HCT116 (cell line): ENCODE measurements at regions not wholly inside any gene's neighbourhood (a gene's known extent, or its start where the extent isn't known, plus 50 kb on each side); places are given as distances from the start of the nearest gene placed in this dataset.

Experiments used
- ATAC-seq: fragments of 200-7000 bp; cut with Tn5 transposase; 2 replicates; pipeline ENCODE4 v1.9.1; 2020; ENCODE audit warnings: mild to moderate bottlenecking, moderate library complexity
- BruUV-seq: library from RNA; stranded (reverse); fragments of 400-500 nt; replicated peaks from 2 replicates; lab custom pipeline; 2021; lab: Mats Ljungman, UMichigan
- CTCF ChIA-PET: fragments of 300-600 bp; sonication (Branson Sonifier 250); formaldehyde crosslinking; loops from one replicate; lab custom pipeline; 2021; ENCODE audit warnings: antibody characterized with exemption; lab: Charles Lee
- POLR2A ChIA-PET: fragments of 300-600, 350-600 bp; sonication (Branson Sonifier 250); formaldehyde crosslinking; loops from one replicate; lab custom pipeline; 2021; ENCODE audit warnings: antibody characterized with exemption; lab: Charles Lee
- RAD21 ChIA-PET, 2 experiments: fragments of 300-600 bp; sonication (Branson Sonifier 250); formaldehyde crosslinking; loops; one replicate each; lab custom pipeline; 2023; ENCODE audit warnings: low total read pairs in 2 of 2; ENCODE audit not compliant: uncharacterized antibody in 2 of 2, unreplicated experiment in 2 of 2, low non-redundant PET in 1 of 2; lab: Charles Lee
- DNase-seq: peaks from one replicate; pipeline ENCODE4 v3.0.0-alpha.2; 2010; ENCODE audit warnings: low read depth, low spot score
- H2AFZ ChIP-seq: fragments of 200-600 bp; shearing (Covaris generic), sonication (generic); 2 replicates; pipeline ENCODE4 v1.6.1; 2017; ENCODE audit warnings: low read depth, mixed run types, mixed read lengths, antibody characterized with exemption, low read length; ENCODE audit not compliant: poor library complexity, severe bottlenecking
- H3K27ac ChIP-seq: 2 replicates; pipeline ENCODE4 v1.5.1; 2012; ENCODE audit warnings: low read depth, low read length
- H3K27me3 ChIP-seq: fragments of 200-600 bp; sonication (generic); 2 replicates; pipeline ENCODE4 v1.6.1; 2016; ENCODE audit warnings: mixed run types, low read length, mixed read lengths; ENCODE audit not compliant: insufficient read depth
- H3K36me3 ChIP-seq, 2 experiments: fragments of 200-500 bp in 1 of 2; fragments of 200-600 bp in 1 of 2; sonication (Bioruptor generic) in 1 of 2; sonication (generic) in 1 of 2; 2 replicates each; pipeline versions ENCODE4 v1.5.1 to v1.6.1; 2014 to 2016; ENCODE audit warnings: low read length in 2 of 2, inconsistent platforms in 1 of 2, mixed read lengths in 1 of 2, mixed run types in 1 of 2; ENCODE audit not compliant: insufficient read depth in 2 of 2, control insufficient read depth in 1 of 2
- H3K4me1 ChIP-seq, 2 experiments: fragments of 200-600 bp in 1 of 2; sonication (generic) in 1 of 2; 2 replicates each; pipeline versions ENCODE4 v1.5.1 to v1.6.1; 2012 to 2017; ENCODE audit warnings: low read length in 2 of 2, inconsistent platforms in 1 of 2, mild to moderate bottlenecking in 1 of 2, mixed read lengths in 1 of 2, mixed run types in 1 of 2, moderate library complexity in 1 of 2; ENCODE audit not compliant: insufficient read depth in 2 of 2, control insufficient read depth in 1 of 2
- H3K4me2 ChIP-seq: fragments of 200-600 bp; sonication (generic); 2 replicates; pipeline ENCODE4 v1.6.1; 2017; ENCODE audit warnings: mixed run types, low read length, mixed read lengths
- H3K4me3 ChIP-seq, 2 experiments: fragments of 200-600 bp in 1 of 2; sonication (generic) in 1 of 2; replicated peaks in 1 of 2; 2 replicates each; pipeline ENCODE4 v1.5.1; 2011 to 2016; ENCODE audit warnings: low read length in 2 of 2, control low read depth in 1 of 2, low read depth in 1 of 2, mild to moderate bottlenecking in 1 of 2, mixed read lengths in 1 of 2, mixed run types in 1 of 2
- H3K79me2 ChIP-seq: fragments of 200-600 bp; sonication (generic); 2 replicates; pipeline ENCODE4 v1.6.1; 2017; ENCODE audit warnings: mild to moderate bottlenecking, mixed run types, low read length, moderate library complexity, mixed read lengths; ENCODE audit not compliant: insufficient read depth
- H3K9ac ChIP-seq: fragments of 200-600 bp; sonication (generic); 2 replicates; pipeline ENCODE4 v1.6.1; 2016; ENCODE audit warnings: low read length, mixed read lengths
- H3K9me2 ChIP-seq: fragments of 200-600 bp; sonication (generic), shearing (Covaris generic); 2 replicates; pipeline ENCODE4 v1.6.1; 2017; ENCODE audit warnings: mixed run types, mild to moderate bottlenecking, moderate library complexity; ENCODE audit not compliant: insufficient read depth
- H3K9me3 ChIP-seq, 2 experiments: fragments of 200-500 bp in 1 of 2; fragments of 200-600 bp in 1 of 2; sonication (Bioruptor generic) in 1 of 2; sonication (generic) in 1 of 2; 2 replicates each; pipeline ENCODE4 v1.6.1; 2014 to 2017; ENCODE audit warnings: low read length in 2 of 2, mixed read lengths in 2 of 2, inconsistent platforms in 1 of 2, low read depth in 1 of 2, mild to moderate bottlenecking in 1 of 2, mixed run types in 1 of 2, moderate library complexity in 1 of 2; ENCODE audit not compliant: control insufficient read depth in 1 of 2, insufficient read depth in 1 of 2
- H4K20me1 ChIP-seq: fragments of 200-600 bp; sonication (generic), shearing (Covaris generic); 2 replicates; pipeline ENCODE4 v1.6.1; 2017; ENCODE audit warnings: mixed run types, mild to moderate bottlenecking, moderate library complexity; ENCODE audit not compliant: insufficient read depth
- CBX3 ChIP-seq: IDR thresholded peaks from 2 replicates; pipeline ENCODE4 v1.6.1; 2012; ENCODE audit warnings: low read depth
- CEBPB ChIP-seq: IDR thresholded peaks from 2 replicates; pipeline ENCODE4 v1.6.1; 2012; ENCODE audit warnings: low read depth
- CTCF ChIP-seq, 3 experiments: fragments of 200-600 bp in 1 of 3; sonication (generic) in 1 of 3; IDR thresholded peaks in 2 of 3; conservative IDR thresholded peaks in 1 of 3; 2 replicates each; pipeline ENCODE4 v1.5.1; 2012 to 2017; ENCODE audit warnings: low read depth in 2 of 3, low read length in 2 of 3, antibody characterized with exemption in 1 of 3, borderline replicate concordance in 1 of 3, control low read depth in 1 of 3, mild to moderate bottlenecking in 1 of 3, mixed read lengths in 1 of 3, mixed run types in 1 of 3, moderate library complexity in 1 of 3; ENCODE audit not compliant: insufficient read depth in 1 of 3
- EGR1 ChIP-seq: IDR thresholded peaks from 2 replicates; pipeline ENCODE4 v1.6.1; 2012; ENCODE audit warnings: low read depth
- EZH2 ChIP-seq: fragments of 200-600 bp; sonication (generic); IDR thresholded peaks from 2 replicates; pipeline ENCODE4 v1.6.1; 2017; ENCODE audit warnings: antibody characterized with exemption, mixed run types
- EZH2phosphoT487 ChIP-seq: fragments of 200-600 bp; IDR thresholded peaks from 2 replicates; pipeline ENCODE4 v1.6.1; 2018; ENCODE audit warnings: antibody characterized with exemption, borderline replicate concordance
- FOSL1 ChIP-seq: IDR thresholded peaks from 2 replicates; pipeline ENCODE4 v1.6.1; 2012; ENCODE audit warnings: low read depth
- MAX ChIP-seq: IDR thresholded peaks from 2 replicates; pipeline ENCODE4 v1.6.1; 2012
- POLR2A ChIP-seq: IDR thresholded peaks from 2 replicates; pipeline ENCODE4 v1.7.0; 2011; ENCODE audit warnings: borderline replicate concordance; ENCODE audit not compliant: insufficient read depth, insufficient read length; ENCODE audit errors: extremely low read depth
- SIN3A ChIP-seq: IDR thresholded peaks from 2 replicates; pipeline ENCODE4 v1.6.1; 2012; ENCODE audit warnings: low read depth
- SRF ChIP-seq: IDR thresholded peaks from 2 replicates; pipeline ENCODE4 v1.6.1; 2012; ENCODE audit warnings: low read depth
- ZFX ChIP-seq: fragments of 450-650 bp; IDR thresholded peaks from 2 replicates; pipeline ENCODE4 v1.6.1; 2017
- intact Hi-C: fragments of 100-400 bp; cut with micrococcal nuclease; formaldehyde crosslinking; loops from 2 replicates; pipeline ENCODE4 v1.10.0; 2022

- TF ChIP-seq CTCF (IDR thresholded peaks at IDR 0.05 in 2 of 3, conservative IDR thresholded peaks at IDR 0.05 in 1 of 3; ENCODE audit: borderline replicate concordance in 1 of 3, insufficient read depth in 1 of 3, low read depth in 2 of 3, low read length in 2 of 3) (no peak), EGR1 (no peak), EZH2phosphoT487 (no peak), CBX3 (no peak), ZFX (no peak), FOSL1 (no peak), SRF (no peak), POLR2A (no peak), CEBPB (no peak), EZH2 (no peak), MAX (no peak)
These were observed 319.4 kb downstream of the VRK1 start (continued) for GRCh38 chr14:97116546-97116945.

GRCh38 chr14:97117693-97118092 lies 320.5 kb downstream of the VRK1 start:
- H3K4me3 ChIP-seq, result no peak overlapping the region
- no TSS peak for BruUV-seq
- H3K9ac ChIP-seq, result no peak overlapping the region
- no peak for DNase-seq
- CTCF ChIA-PET, result interaction anchor here (1.6 kb wide), 1 partner anchor 10 kb away, joined by 5 read pairs; no protein-coding TSS in a partner anchor
- TF ChIP-seq SIN3A, result no peak
- no peak for TF ChIP-seq POLR2A
- TF ChIP-seq, all 23 proteins: peak for 0
- no peaks in the 10 kb centered on the region for H4K20me1 ChIP-seq
- H3K4me1 ChIP-seq, result peaks cover 2 to 43% of the 10 kb centered on the region in 2 experiments; a peak in 3 of 4 replicates
- no peaks in the 10 kb centered on the region for H3K9me2 ChIP-seq
- no peaks in the 10 kb centered on the region for H3K79me2 ChIP-seq
- H2AFZ ChIP-seq, result no peak overlapping the region
- no peak overlapping the region for H3K4me2 ChIP-seq
- ChIA-PET RAD21 (no interaction called here), POLR2A (interaction anchor here (0.8 kb wide), 1 partner anchor 10 kb away, joined by 3 read pairs; no protein-coding TSS in a partner anchor)
- no peaks in the 10 kb centered on the region for H3K36me3 ChIP-seq
- no peak overlapping the region for H3K27ac ChIP-seq
- no peak for ATAC-seq
- H3K9me3 ChIP-seq, result no peaks in the 10 kb centered on the region
- H3K27me3 ChIP-seq, result no peaks in the 10 kb centered on the region
- intact Hi-C loops, result loop anchor here (10.0 kb wide), 1 partner anchor 323 kb away; the partner anchor contains the start of gene VRK1
